Fibroblast of skin of left quadriceps (primary cell): ENCODE measurements at regions not wholly inside any gene's neighbourhood (a gene's known extent, or its start where the extent isn't known, plus 50 kb on each side); places are given as distances from the start of the nearest gene placed in this dataset.
A peak's percentile ranks its signal among the peaks of the same experiment; 100 is the strongest.

Experiments
- DNase-seq, 2 experiments: peaks; one replicate each; pipeline ENCODE4 v3.0.0-alpha.2; 2013; ENCODE audit warnings: low read depth in 2 of 2

DNA sequence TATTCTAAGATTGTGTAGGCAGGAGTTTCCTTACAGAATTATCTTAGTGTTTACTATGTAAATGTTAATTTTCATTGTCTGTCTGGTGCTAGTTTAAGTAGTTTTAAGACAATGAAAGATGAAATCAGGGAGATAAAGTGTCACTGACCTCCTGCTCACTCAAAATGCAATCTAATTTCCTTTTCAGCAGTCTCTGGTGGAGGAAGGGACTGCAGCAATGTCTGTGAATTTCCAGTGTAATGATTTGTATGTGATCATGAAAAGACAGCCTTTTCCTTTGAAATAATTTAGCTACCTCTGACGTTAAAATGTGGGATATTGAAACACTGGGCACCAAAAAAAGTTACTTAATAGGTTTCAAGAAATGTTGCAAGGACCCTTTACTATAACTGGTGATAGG lies 779.7 kb upstream of the FLRT2 start:
- DNase-seq = no peak

DNA sequence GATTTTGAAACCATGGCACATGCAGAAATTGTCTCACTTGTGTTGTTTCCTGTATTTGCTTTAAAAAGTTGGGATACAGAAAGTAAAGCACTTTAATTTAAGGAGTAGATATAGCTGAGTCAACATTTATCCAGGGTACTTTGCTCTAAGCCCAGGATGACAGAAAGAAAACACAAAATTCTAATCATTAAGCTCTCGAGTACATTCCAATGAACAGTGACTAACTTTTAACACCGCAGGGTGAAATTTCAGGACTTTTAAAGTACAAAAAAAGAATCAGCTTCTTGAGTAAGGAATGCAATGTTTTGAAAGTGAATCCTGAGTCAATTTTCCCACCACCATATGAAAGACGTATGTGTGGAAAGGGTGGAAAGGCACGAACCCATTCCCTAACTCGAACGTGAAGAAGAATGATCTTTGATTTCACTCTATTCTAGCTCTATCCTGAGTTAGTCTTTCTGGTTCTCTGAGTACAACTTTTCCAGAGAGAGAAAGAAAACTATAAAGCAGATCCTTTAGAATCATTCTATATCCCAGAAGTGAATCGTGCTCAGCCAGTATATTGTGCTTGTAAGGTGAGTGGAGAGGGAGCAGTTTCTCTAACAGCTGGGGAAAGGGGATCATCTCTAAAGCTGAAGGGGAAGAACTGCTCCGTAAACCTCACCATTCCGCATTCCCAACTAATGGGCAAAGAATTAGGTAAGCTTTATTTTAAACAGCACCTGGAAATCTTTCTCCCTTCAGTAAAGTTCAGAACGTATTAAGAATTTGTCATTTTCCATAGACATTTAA lies 779.0 kb upstream of the FLRT2 start:
- DNase-seq = peak; percentile 49 to 51

DNA sequence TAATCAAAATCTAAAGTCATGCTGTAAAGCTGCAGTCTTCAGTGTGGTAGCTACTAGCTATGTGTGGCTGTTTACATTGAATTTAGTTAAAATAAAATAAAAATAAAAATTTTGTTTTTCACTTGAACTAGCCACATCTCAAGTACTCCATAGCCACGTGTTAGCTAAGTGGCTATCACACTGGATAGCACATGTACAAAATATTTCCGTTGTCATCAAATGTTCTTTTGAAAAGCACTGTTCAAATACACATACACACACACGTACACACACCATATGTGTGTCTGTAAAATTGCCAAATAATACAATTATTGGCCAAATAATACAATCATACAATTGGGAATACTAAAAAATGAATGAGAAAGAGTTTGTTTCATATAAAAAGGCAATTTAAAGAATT lies 778.2 kb upstream of the FLRT2 start:
- DNase-seq = no peak

DNA sequence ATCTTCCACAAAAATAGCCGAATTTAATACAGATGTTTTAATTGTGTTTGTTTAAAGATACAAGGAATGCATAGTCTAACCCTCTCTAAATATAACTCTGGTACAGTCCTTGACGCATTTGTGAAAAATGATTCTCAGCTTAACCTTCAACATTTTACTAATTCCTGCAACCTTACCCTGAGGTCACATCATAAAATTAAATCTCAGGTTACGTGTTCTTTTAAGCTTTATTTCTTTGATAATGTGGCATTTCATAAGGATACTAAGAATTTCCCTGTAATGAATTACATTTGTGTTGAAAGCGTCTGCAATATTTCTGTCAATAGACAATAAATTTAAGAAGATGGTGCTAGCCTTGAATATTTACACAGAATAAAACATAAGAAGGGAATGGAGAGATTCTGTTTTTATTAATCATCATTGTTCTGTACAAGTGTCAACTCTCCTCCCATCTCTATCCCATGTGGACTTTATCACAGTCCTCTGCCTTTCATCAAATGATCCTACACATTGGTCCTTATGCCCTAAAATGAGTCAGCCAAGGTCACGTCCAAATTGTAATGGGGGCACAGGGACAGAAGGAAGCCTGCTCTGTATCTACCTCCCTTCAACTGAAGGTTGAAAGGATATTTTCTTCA lies 769.3 kb upstream of the FLRT2 start:
- peak; percentile 92 for DNase-seq

DNA sequence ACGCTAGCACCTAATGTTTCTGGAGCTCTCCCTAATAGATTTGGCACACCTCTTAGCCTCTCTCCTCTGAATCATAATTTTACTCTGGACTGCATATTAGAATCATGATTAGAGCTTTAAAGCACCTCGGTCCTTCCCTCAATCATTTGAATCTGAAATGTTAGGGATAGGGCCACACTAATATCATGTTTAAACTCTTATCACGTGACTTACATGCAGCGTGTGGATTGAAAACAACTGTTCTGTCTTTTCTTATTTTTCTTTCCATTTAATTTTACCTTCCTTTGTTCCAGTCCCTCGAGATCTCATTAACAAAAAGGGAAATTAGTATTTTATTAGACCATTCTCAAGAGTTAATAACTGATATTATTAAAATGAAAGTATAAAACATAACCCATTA lies 762.5 kb upstream of the FLRT2 start:
- no peak for DNase-seq

DNA sequence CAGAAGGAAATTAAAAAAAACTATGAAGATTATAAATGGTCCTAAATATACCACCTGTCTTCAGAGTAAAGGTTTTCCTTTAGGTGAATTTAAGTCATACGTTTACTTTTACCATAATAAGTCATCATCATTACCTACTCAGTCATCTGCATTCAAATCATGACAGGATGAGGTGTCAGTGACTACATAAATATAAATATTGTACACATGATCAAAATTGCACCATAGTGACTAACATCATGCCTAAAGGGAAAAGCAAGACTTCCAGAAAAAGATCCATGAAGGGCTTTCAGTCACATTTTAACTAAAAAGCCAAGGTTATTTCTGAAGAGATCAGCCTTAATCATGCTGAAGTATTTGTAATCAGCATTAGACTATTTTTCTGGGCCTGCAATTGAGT lies 759.9 kb upstream of the FLRT2 start:
- DNase-seq = no peak

DNA sequence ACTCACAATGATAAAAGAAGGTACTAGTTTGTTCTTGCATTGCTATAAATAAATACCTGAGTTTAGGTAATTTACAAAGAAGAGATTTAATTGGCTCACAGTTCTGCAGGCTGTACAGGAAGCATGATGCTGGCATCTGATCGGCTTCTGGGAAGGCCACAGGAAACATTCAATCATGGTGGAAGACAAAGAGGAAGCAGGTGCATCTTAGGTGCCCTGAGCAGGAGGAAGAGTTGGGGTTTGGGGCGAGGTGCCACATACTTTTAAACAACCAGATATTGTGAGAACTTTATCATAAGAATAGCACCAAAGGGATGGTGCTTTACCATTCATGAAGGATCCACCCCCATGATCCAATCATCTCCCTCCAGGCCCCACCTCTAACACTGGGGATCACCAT lies 752.6 kb upstream of the FLRT2 start:
- DNase-seq = no peak

DNA sequence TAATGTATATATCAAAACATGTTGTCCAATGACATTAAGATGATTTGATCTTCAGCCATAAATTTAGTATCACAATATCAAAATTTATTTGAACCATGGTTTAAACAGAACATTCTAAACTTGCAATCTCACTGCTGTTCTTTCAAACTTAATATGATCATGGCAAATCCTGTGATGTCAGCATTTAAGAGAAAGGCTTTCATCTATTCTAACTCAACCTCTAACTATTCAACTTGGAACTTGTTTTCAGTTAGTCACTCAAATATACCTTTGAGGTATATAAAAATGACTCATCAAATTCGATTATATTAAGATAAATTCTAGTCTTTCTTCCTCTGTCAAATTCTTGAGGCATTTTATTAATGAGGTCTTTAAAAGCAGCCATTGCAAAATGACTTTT lies 747.0 kb upstream of the FLRT2 start:
- no peak for DNase-seq

DNA sequence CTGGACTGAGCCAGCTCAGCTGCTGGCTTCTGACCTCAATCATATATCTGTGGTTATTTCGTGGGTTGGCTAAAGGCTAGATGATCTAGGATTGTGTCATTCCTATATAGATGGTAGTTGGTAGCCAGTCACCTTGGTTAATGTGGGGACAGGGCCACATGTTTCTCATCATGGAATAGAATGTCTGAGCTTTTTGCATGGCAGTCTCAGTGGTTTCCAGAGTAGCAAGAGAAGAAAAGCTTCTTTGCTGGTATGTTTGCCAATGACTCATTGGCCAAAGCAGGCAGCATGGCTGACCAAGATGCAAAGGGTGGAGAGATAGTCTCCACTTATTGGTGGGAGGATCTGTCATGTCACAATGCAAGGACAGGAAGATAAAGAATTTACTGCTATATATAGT lies 746.4 kb upstream of the FLRT2 start:
- DNase-seq = peak in 1 of 2 experiments; percentile 5

DNA sequence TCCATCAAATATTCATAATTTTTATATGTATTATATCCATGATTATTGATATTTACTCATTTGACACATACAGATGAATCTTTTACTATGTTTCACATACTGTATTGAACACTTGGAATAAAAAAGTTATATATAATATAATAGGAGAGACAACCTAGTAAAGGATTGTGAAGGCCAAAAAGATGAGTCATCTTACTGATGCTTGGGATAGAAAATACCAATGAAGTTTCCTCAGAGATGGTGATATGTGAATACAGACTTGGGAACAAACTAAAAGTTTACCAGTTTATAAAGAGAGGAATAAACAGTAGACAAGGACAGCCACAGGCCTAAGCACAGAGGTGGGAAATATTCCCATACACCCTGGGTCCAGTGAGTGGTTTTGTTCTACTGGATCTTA lies 743.9 kb upstream of the FLRT2 start:
- DNase-seq = no peak

DNA sequence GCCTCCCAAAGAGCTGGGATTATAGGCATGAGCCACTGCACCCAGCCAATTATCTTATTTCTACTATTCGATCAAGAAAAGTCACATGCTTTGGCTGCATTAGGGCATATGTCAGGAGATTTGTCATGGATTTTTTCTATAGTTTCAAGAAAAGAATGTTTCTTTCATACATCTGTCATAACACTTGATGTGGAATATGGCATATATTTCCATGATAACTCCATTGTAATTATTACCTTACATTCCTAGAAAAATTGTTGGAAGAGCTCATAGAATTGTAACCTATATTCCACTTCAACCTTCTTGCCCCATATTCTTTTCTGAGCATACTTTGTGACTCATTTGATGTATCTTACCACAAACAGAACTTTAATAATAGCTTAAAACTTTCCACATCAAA lies 740.9 kb upstream of the FLRT2 start:
- no peak for DNase-seq

DNA sequence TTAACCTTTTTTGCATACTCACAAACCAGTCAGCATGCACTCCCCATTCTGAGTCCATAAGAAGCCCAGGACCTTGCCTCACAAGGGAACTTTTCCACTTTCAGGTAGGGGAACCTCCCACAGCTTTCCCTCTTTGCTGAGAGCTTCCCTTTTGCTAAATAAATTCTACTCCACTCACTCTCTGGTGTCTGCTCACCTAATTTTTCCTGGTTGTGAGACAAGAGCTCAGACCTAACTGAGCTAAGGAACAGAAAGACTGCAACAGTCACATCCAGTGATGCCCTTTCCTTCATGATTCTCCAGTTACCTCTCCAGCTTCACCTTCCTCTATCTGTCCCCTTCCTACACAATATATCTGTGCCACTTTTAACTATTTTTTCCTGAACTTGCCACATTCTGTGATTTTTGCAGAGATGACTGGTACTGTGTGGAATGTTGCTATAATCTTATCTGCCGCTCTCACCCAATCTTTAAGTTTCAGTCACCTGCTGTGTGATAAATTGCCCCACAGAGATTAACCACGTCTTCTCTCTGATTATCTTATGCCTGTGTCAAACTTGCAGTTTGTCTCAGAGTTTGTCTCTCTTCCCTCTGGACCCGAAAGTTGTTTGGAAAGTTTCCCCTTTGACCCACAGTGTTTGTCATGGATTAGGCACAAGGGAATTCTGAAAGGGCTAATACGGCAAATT lies 737.1 kb upstream of the FLRT2 start:
- DNase-seq = no peak

DNA sequence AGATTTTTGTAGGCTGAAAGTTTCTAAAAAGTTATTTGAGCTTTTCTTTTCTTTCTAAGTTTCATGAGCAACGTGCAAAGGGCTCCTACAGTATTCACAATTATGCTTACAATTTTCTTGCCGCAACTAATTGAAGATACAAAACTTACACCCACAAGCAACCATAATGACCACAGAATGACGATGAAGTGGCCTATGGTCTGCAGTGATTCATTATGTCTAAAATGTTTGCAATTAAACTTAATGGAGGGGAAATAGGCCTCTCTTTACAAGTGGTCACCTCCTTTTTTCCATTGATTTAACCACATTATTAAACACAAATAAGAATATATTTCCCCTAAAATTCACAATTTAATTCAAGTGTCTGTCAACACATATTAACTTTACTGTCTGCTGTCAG lies 732.6 kb upstream of the FLRT2 start:
- no peak for DNase-seq

DNA sequence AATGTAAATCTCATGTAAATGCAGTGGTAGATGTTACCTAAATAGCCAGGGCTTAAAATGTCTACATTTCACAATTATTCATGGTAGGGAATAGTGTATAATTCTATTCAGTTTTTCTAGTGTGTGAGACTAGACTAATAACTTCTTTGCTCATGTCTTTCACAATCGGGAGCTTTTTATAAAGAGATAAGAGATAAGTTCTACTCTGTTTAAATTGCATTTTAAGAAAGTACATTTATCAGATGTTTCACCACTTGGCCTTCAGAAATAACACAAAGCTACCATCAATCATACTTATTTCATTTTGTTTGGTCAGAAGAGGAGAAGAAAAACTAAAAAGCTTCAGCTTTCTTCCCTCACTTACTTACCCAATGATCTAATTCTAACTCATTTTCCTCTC lies 725.5 kb upstream of the FLRT2 start:
- no peak for DNase-seq

DNA sequence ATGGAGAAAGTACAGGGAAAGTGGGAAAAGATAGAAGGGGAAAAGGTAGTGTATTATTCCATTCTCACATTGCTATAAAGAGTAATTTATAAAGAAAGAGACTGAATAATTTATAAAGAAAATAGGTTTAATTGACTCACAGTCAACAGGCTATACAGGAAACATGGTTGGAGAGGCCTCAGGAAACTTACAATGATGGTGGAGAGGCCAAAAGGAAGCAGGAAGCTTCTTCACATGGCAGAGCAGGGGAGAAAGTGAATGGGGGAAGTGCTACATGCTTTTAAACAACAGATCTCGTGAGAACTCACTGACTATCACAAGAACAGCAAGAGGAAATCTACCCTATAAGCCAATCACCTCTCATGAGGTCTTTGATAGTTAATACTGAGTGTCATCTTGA lies 725.0 kb upstream of the FLRT2 start:
- DNase-seq = no peak

DNA sequence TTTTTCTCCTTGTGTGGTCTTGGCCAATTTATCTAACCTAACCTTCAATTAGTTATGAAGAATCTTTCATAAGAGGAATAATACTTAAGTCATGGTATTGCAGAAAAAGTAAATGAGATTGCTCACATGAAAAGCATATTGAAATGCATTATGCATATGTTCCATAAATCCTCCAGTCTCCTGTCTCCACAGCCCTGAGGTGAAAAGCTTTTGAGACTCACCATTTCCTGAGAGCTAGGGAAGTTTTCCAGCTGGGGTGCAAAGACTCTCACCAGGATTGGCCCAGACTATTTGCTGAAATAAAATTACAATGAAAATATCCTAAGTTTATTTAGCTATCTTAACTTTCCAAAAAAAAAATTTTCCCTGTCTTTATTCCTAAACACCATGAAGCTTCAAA lies 723.8 kb upstream of the FLRT2 start:
- no peak for DNase-seq

DNA sequence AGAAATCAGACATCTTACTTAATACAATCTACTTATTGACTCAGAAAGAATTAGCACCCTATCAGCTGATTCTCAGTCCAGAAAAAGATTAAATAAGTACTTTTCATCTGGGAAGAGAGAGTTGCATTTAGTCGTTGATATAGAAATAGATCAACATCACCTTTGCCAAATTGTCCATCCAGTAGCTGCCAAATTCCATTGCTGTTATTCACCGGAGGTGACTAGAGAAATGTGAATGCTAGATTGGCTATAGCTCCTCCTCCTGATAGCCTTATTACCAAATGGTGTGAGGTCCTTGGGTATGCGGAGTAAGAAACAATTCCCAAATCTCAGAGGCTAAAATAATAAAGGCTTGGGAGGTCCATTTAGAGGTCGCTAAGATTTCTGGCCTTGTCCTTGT lies 723.3 kb upstream of the FLRT2 start:
- DNase-seq = no peak

DNA sequence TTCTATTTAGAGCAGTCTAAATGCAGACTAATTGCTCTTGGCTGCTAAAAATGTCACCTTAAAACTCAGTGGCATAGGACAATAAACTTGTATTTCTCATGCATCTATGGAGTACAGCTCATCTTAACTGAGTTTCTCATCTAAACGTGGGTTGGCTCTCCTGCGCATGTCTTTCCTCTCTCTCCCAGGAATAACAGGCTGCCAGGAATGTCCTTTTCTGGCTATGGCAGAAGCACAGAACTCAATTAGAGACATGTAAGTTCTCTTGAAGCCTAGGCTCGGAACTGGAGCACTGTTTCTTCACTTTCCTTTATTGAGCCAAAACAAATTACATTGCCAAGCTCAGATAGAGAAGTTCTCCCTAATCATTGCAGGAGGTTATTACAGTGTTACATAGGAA lies 722.3 kb upstream of the FLRT2 start:
- DNase-seq = no peak

DNA sequence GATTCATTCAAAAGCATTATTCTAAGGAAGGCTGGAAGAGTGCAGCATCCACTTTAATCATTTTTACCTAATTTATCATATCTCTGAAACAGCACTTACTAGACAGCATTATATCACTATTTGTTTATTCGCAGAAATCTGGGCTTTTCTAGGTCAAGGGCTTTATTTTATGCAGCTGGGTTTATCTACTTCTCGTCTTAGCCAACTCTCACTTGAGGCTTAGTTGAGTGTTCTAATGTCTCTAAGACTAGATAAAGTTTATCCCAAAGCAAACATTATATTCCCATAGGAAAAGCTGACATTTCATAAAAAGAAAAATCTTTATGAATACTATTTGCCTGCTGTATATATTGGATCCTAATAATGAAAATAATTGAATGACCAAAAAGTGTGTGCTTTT lies 720.8 kb upstream of the FLRT2 start:
- no peak for DNase-seq

DNA sequence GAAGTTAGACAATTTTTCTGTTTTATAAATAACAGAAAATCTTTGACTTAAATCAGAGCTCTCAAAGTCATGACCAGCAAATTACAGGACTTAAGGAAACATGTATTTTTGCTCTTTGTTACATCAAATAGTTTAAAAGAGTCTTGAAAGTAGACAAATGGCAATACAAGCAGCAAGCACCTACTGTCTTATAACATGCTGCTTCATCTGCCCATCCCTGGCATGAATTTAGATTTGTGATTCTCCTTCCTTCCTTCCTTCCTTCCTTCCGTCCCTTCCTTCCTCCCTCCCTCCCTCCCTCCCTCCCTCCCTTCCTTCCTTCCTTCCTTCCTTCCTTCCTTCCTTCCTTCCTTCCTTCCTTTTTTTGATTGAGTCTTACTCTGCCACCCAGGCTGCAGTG lies 715.6 kb upstream of the FLRT2 start:
- DNase-seq = no peak

DNA sequence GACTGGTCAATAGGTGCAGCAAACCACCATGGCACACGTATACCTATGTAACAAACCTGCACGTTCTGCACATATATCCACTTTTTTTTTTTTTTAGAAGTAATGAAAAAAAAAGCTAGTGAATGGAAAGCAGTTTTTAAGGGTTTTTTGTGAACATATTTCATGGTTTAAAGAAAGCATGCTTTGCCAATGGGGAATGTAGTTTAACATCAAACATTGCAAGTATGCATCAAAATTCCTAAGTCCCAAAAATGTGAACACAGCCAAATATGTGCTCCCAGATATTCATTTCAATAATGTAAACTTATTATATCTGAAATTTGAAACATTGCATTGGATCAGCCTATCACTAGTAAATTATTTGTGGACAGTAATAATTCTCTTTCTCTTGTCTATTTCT lies 710.4 kb upstream of the FLRT2 start:
- DNase-seq = no peak

DNA sequence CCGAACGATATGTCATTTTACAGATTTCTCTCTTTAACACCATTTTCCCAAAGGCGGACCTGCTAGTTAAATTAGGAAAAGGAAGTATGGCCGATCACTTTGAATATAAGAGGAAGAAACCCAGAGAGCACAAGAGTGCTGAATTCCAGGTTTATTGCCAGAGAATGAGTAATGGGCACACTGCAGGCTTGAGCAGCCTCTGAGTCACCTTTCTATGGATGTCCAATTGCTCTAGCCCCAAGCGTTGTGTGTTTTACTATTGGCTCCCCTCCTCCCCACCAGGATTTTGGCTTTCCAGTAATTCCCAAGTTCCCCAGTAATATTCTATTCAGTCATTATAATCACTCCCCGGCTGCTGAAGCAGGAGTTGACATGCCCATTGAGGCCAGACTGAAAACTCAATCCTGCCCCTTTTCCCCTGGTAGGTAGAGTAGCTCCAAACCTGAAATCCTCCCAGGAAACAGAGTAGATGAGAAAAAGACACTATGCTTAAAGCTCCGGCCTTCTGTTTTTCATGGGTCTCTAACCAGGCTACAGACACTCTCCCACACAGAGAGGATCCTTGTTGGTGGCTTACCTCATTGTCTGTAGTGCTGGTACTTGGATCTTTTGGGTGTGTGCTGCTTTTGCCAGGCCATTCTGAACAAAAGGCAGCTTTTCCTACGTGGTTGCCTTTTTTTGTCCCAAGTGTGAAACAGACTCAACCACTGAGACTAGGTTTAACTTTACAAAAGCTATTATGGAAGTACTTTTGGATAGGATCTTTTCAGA lies 704.3 kb upstream of the FLRT2 start:
- DNase-seq = peak; percentile 19 to 22
